ENCODE measurements at regions not wholly inside any gene's neighbourhood (a gene's known extent, or its start where the extent isn't known, plus 50 kb on each side); places are given as distances from the start of the nearest gene placed in this dataset.

GRCh38 chr3:176737480-176738110, 459.7 kb downstream of the TBL1XR1 start:
- Histone ChIP-seq H3K36me3 (ENCODE audit: control insufficient read depth, insufficient read depth, low read length) (no peaks in the 10 kb centered on the region), H3K27me3 (replicated peaks; ENCODE audit: control insufficient read depth, insufficient read depth, low read length) (no peaks in the 10 kb centered on the region), H3K4me3 (replicated peaks; ENCODE audit: low read depth, low read length) (no peak overlapping the region)
- TF ChIP-seq CTCF (IDR thresholded peaks at IDR 0.05; ENCODE audit: insufficient read depth, low read length, poor library complexity, severe bottlenecking): no peak
- DNase-seq (ENCODE audit: extremely low read depth, insufficient read length): no peak

GRCh38 chr3:176734146-176734545, 463.1 kb downstream of the TBL1XR1 start:
- DNase-seq (ENCODE audit: extremely low read depth, insufficient read length): no peak
- no peaks in the 10 kb centered on the region for H3K27me3 ChIP-seq (replicated peaks; ENCODE audit: control insufficient read depth, insufficient read depth, low read length)
- H3K36me3 ChIP-seq (ENCODE audit: control insufficient read depth, insufficient read depth, low read length): no peaks in the 10 kb centered on the region
- TF ChIP-seq CTCF (IDR thresholded peaks at IDR 0.05; ENCODE audit: insufficient read depth, low read length, poor library complexity, severe bottlenecking): no peak
- H3K4me3 ChIP-seq (replicated peaks; ENCODE audit: low read depth, low read length): no peak overlapping the region

GRCh38 chr3:176724394-176724759, 472.9 kb downstream of the TBL1XR1 start:
- TF ChIP-seq CTCF (IDR thresholded peaks at IDR 0.05; ENCODE audit: insufficient read depth, low read length, poor library complexity, severe bottlenecking): no peak
- Histone ChIP-seq H3K36me3 (ENCODE audit: control insufficient read depth, insufficient read depth, low read length) (no peaks in the 10 kb centered on the region), H3K27me3 (replicated peaks; ENCODE audit: control insufficient read depth, insufficient read depth, low read length) (no peaks in the 10 kb centered on the region), H3K4me3 (replicated peaks; ENCODE audit: low read depth, low read length) (no peak overlapping the region)
- no peak for DNase-seq (ENCODE audit: extremely low read depth, insufficient read length)

GRCh38 chr3:176723758-176724393, 473.4 kb downstream of the TBL1XR1 start:
- Histone ChIP-seq H3K36me3 (ENCODE audit: control insufficient read depth, insufficient read depth, low read length) (no peaks in the 10 kb centered on the region), H3K27me3 (replicated peaks; ENCODE audit: control insufficient read depth, insufficient read depth, low read length) (no peaks in the 10 kb centered on the region), H3K4me3 (replicated peaks; ENCODE audit: low read depth, low read length) (no peak overlapping the region)
- no peak for DNase-seq (ENCODE audit: extremely low read depth, insufficient read length)
- no peak for TF ChIP-seq CTCF (IDR thresholded peaks at IDR 0.05; ENCODE audit: insufficient read depth, low read length, poor library complexity, severe bottlenecking)

- H3K36me3 ChIP-seq (ENCODE audit: control insufficient read depth, insufficient read depth, low read length): no peaks in the 10 kb centered on the region
- no peaks in the 10 kb centered on the region for H3K27me3 ChIP-seq (replicated peaks; ENCODE audit: control insufficient read depth, insufficient read depth, low read length)
- no peak overlapping the region for H3K4me3 ChIP-seq (replicated peaks; ENCODE audit: low read depth, low read length)
- DNase-seq (ENCODE audit: extremely low read depth, insufficient read length): no peak
- TF ChIP-seq CTCF (IDR thresholded peaks at IDR 0.05; ENCODE audit: insufficient read depth, low read length, poor library complexity, severe bottlenecking): no peak
Observed at GRCh38 chr3:176714034-176714433, 483.2 kb downstream of the TBL1XR1 start.
